ENCODE measurements at regions not wholly inside any gene's neighbourhood (a gene's known extent, or its start where the extent isn't known, plus 50 kb on each side); places are given as distances from the start of the nearest gene placed in this dataset.

- TF ChIP-seq CTCF (conservative IDR thresholded peaks at IDR 0.05) (no peak), EZH2 (IDR thresholded peaks at IDR 0.05; ENCODE audit: low read depth) (no peak)
These were observed 110.3 kb upstream of the CNTN1 start for GRCh38 chr12:40581889-40582288.
